HG03575 (cell line): ENCODE measurements at regions not wholly inside any gene's neighbourhood (a gene's known extent, or its start where the extent isn't known, plus 50 kb on each side); places are given as distances from the start of the nearest gene placed in this dataset.

Experiments
- ATAC-seq: cut with Tn5 transposase; IDR thresholded peaks from one replicate; pipeline ENCODE4 v1.9.1; 2021; ENCODE audit not compliant: unreplicated experiment, insufficient number of reproducible peaks, low FRiP score; ENCODE audit errors: extremely low read depth

DNA sequence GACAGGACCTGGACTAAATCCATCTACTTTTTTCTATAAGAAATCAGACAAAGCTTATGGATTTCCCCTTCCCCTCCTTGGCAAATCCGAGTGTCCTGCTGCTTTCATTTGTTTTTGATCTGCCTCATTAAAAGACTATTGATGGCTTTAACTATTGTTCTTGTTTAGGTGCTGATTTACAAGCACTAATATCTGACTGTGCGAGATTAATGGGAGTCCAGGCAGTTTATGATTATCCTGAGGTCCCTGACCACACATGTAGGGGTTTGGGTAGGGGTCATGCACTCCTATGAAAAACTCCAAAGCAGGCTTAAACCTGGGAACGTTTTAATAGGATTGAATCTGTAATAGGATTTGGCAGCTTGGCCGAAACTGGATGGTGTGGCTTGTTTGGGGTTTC lies 317.5 kb upstream of the POU3F2 start:
- ATAC-seq = no peak

DNA sequence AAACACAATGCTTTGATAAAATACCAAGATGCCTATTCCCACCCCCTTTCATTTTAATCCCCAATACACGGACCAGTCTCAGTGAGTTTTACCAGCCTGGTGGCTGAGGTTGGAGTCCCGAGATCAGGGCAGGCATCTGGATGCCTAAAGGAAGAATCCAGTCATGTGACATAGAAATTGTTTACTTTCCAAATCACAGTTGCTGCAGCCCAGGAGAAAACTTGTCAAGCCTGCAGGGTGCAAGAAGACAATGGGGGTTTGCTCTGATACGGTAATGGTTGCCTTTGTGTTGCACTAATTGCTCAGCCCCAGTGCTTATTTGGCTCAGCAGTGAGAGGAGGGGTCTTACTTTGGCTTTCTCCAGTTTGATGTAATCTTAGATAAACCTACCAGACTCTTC lies 308.5 kb upstream of the POU3F2 start:
- no peak for ATAC-seq

DNA sequence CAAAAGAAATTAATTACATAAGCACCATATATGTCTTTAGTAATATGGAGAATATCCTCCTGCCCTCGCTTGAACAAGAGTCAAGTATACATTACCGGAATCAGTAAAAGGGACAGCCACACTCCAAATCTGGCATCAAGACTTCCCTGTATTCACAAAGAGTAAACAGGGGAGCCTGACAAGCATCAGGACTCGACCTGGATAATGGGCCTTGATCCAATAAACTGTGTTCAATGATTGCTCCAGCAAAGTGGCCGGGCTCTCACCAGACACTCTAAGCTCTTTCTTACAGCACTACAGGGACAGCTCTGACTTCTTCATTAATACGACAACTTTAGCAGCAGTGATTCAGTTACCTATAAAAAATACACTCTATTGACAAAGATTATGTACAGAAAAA lies 307.9 kb upstream of the POU3F2 start:
- no peak for ATAC-seq

DNA sequence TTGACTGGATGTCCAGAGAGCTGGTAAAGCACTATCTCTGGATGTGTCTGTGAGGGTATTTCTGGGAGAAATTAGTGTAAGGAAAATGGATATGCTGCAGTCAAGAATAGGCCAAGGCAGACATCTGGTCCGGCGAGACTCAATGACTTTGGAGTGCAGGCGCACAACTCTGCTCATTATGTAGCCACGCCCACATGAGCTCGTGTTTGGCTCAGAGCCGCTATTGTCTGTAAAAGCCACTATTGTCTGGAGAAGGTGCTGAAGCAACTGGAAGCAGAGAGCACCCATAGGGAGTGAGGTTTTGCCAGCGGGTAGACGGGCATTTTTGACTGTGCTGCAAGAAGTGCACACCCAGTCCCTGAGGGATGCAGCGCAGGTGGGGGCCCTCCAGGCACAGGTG lies 305.0 kb upstream of the POU3F2 start:
- ATAC-seq = no peak

DNA sequence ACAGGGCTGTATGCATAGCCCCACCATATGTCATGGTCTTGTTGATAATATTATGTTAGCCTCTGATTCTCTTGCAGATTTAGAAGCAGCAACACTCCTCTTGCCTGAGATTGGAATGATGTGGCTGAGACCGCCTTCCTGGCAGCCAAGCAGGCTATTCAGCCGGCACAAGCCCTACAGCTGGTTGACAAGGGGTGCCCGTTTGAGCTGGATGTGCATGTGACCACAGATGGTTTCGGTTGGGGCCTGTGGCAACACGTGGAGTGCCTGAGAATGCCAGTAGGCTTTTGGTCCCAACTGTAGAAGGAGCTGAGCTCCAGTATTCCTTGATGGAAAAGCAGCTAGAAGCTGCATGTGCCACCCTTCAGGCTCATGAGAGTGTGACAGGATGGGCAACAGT lies 303.6 kb upstream of the POU3F2 start:
- no peak for ATAC-seq

DNA sequence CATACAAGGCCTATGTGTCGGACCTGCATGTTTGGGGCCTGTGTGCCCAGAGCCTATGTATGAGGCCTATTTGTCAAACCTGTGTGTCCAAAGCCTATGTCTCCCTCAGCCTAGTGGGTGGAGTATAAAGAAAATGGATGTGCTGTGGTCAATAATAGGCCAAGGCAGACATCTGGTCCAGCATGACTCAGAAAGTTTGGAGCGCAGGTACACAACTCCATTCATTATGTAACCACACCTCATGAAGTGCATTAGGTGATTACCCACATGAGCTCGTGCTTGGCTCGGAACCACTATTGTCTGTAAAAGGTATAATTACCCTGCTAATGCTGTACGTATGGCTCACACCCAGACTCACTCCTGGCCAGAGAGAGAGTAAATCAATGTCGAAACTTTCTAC lies 302.4 kb upstream of the POU3F2 start:
- no peak for ATAC-seq

DNA sequence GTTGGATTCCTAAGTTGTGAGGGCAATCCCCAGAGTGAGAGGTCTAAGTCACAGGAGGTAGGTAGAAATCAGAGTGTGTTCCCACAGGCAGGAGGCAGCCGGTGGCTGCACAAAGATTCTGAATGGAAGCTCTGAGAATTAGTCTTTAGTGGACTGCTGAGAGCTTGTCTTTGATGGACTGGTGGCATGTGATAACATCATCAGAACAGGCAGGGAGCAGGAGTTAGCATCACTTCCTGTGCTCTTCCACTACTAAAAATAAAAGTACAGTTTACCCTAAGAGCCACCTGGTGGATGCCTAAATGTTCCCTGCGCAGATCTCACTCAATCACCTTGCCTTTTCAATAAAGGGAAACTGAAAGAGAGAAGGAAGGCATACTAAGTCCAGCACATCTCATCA lies 294.6 kb upstream of the POU3F2 start:
- no peak for ATAC-seq

DNA sequence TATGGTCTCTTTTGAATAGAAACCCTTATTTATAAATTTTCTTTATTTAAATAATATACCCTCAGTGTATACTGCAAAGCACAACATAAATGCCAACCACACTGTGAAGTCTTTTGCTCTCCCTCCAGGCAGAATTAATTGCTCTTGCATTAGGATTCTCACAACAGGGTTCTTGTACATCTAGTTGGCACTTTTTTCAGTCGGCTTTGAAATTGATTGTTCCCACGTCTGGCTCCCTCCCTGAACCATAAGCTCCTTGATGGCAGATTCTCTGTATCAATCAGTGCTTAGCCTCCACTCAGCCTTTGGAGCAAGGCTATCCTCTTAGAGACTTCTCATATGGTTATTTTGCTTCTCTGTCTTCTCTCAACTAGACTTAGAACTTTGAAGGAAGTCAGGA lies 288.0 kb upstream of the POU3F2 start:
- no peak for ATAC-seq

DNA sequence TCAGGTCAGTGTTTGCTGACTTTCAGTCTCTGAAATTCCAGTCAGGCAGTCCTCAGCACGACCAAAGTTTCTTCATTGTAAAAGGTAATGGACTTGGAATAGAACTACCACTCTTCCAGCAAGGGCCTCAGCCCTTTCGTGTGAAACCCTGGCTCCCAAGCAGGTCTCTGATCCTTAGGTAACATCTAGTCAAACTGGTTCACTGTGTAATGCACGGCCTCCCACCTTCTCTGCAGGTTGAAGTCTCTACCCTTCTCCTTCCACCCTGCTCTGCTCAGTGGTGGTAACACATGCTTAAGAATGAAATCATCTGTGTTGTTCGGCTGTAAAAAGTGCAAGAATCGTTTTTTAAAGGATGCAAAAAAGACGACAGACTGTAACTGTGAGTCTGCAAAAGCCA lies 287.2 kb upstream of the POU3F2 start:
- no peak for ATAC-seq

DNA sequence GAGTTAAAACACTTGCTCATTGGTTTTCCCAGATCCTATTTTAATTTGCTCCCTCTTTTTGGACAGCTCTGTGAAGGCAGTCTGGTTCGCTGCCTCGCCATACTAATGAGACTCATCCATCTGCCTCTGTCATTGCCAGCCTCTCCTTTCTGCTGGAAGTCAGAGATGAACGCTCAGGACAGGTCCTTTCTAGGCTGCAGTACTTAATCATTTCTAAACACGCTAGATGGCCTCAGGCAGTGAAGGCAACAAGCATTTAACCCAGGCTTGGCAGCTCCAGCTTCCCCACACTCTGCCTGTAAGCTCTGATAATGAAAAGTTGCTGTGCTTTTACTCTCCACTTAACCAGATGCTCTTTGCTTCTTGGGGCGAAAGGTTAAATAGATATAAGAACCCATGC lies 286.7 kb upstream of the POU3F2 start:
- no peak for ATAC-seq

DNA sequence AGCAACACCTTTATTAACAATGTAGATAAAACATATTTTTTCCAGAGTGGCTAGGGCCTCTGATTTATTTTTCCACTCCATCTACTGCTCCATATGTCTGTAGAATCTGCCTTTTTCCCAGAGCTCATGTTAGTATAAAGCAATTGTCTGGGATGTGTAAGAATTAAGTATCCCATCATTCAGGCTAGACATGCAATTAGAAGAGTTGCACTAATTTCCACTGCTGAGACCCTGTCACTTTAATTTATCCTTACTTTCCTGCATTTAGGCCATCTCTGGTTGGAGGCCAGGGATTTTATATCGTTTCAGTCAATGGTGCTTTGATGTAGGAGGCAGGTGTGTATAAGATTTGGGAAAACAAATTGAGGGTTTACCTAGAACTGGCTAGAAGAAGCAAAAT lies 286.1 kb upstream of the POU3F2 start:
- no peak for ATAC-seq

DNA sequence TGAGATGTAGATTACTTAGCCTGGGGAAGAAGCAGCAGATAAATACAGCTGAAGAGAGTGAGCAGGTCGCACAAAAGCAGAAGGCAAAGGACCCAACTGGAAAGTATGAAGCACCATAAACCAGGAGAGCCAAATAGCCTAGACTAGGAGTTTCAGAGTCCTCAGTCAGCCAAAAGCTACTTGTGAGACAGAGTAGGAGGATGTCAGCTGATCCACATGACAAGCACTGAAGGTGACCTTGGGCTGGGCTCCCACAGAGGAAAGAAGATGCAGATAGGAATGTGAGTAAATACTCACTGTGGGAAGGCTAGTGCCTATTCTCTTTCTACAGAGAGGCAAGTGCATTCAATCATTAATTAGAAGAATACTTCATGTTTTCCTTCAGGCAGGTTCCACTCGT lies 274.0 kb upstream of the POU3F2 start:
- no peak for ATAC-seq

DNA sequence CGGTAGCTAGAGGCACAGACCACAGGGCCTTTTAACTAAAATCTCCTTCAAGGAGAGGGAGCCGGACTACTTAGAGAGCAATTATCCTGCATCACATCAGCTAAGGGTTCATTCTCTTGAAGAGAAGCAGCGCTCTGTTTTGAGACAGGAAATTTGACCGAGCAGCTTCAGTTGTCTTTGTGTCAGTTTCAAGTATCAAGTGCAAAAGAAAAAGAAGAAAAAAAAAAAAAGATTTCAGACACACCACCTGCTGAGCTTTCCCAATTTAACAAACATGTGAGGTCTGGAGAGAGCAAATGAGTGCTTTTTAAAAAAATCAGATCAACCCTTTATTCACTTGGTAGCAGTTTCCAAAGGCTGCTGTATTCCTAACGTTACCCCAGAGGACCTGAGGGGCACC lies 273.5 kb upstream of the POU3F2 start:
- ATAC-seq = no peak

DNA sequence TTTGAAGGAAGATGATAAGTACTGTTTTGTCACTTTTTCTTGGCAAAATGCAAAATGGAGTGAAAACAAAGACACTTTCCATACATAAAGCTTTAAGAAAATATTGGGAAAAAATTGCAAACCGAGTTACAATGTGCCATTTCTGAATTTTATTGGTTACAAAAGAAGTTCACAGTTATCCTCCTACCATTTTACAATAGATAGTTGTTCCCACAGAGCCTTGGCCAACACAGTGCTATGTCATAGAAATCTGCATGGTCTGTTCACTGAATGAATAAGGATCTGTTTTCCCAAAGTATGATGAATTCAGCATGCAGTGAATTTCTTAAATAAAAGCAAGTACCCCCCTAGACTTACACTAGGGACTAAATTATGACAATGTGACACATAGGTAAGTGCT lies 268.2 kb upstream of the POU3F2 start:
- no peak for ATAC-seq

DNA sequence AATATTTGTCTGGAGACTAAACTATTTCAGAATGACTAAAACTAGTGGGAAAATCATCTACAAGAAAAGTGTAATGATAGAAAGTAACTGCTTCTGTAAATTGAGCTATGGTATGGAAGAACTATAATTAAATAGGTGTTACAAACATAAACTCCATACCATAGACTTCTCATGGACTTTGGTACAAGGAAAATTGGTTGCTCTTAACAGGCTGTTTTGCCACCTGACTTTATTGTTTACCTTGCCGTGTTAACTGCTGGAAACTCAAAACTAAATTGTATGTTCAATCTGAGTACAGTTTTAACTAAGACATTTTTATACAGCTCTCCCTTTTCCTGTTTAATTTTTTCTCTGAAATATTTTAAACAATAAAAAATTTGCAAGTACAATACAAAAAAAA lies 261.8 kb upstream of the POU3F2 start:
- no peak for ATAC-seq

DNA sequence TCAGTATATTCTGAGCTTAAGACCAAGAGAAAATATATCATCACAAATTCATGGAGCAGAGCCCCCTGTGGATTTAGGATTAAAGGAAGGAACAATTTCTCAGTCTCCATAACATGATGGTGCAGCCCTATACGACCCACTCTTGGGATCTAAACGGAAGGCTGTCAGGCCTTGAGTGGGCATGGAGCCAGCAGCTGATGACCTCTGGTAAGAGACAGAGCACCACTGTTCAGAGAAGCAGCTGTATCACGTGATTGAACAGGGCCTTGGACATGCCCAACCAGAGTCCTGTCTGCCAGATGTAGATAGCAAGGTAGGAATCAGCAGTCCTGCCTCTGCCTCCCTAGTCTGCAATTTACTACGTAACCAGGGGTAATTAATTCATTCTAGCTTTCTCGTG lies 259.4 kb upstream of the POU3F2 start:
- ATAC-seq = no peak

DNA sequence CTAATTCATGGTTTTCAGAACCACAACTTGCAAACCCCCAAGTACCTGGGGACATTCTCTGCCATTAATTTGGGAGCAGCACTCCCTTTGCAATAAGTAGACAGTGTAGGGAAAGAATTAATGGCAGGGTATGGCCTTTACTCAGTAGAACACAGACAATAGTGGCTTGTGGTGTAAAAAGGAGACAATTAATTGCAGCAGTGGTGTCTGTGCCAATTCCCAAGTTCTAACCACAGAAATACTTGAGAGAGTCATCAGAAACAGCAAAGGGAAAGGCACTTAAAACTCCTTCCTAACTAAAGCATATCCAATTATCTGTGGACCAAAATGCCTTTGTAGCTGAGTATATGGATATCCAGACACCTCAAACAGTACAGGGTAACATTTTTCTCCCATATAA lies 257.6 kb upstream of the POU3F2 start:
- ATAC-seq = no peak

DNA sequence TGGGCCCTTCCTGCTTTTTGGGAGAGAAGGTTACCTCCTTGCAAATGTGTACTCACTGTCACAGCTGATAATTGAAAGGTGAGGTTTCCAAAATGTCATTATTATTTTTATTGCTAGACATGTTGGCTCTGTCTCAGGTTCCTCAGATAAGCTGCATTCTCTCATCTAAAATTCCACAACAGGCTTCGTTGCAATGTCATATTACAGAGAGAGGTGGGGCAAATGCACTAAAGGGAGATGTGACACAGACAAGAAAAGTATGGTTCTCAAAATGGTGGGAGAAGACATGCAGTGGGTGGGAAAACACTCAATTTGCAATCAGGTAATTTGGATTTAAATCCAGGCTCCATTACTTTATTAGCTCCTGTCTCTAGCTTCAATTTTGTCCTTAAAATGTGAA lies 256.4 kb upstream of the POU3F2 start:
- ATAC-seq = no peak

DNA sequence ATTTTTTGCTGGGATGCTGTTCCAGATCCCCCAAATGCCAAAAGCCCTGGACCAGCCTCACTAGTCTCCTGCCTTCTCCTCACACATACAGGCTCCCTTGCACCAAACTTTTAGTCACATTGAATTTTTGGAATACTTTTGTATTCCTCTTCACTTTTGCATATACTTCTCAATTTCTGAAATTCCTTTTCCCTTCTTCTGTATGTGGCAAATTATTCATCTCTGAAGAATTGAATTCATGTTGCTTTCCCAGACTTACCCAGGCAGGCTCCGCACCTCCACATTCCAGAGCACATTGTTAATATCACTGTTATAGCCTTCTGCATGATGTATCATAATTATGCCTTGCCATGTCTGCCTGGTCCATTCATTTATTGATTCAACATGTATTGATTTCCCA lies 255.3 kb upstream of the POU3F2 start:
- ATAC-seq = no peak

DNA sequence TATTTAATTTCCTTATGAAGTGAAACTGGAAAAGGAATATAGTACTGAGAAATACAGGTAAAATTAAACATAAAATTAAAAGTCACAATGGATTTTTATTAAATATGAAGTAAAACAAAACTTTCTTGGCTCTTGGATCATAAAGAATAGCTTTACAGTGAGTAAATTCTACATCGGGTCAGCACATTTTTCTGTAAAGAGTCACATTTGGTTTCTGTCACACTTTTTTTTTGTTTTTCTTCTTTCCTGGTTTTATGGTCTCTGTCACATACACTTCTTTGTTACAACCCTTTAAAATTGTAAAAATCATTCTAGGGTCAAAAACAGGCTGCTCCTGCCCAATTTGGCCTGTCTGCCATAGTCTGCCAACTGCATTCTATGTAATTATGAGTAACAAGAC lies 254.4 kb upstream of the POU3F2 start:
- no peak for ATAC-seq

DNA sequence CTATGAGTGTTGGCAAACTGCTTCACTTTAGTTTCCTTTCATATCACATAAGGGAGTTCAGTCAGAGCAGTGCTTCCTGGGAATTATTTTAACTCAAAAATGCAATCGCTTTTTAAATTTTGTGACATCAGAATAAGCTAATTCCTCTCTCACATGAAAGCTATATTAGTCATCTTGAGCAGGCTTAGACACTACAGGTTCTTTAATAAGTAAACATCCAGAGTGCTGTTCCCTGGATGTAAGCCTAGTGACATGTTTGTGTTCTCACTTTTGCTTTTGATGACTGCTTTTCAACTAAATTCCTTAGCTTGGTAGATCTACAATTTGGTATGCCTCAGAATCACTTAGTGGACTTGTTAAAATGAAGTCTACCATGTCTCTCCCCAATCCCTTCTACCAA lies 252.7 kb upstream of the POU3F2 start:
- ATAC-seq = no peak

DNA sequence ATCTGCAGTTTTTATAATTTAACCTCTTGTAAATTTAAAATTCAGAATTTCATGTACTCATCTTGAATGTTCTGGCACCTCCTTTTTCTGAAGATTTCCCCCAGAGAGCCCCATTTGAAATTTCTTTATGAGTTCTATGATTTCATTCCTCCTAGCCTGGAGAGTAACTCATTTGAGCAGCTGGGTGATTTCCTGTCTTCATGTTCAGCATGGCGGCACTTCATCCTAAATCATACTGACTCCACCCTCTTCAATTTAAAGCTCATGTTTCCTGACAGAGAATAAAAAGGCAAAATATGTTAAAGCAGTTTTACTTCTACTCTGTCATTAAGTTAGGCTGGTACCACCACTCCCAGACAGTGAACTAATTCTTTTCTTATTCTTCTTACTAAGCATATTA lies 250.9 kb upstream of the POU3F2 start:
- ATAC-seq = no peak
